OCI-LY7 (cell line): ENCODE measurements at regions not wholly inside any gene's neighbourhood (a gene's known extent, or its start where the extent isn't known, plus 50 kb on each side); places are given as distances from the start of the nearest gene placed in this dataset.

Experiments
- BruUV-seq: library from RNA; stranded (reverse); fragments of 400-500 nt; replicated peaks from 2 replicates; lab custom pipeline; 2021; lab: Mats Ljungman, UMichigan
- CTCF ChIA-PET: fragments of 300-600 bp; sonication (Branson Sonifier 250); formaldehyde crosslinking; loops from one replicate; lab custom pipeline; 2022; ENCODE audit warnings: antibody characterized with exemption; ENCODE audit not compliant: unreplicated experiment; lab: Charles Lee
- POLR2A ChIA-PET: fragments of 300-600 bp; sonication (Branson Sonifier 250); formaldehyde crosslinking; loops from one replicate; lab custom pipeline; 2022; ENCODE audit warnings: antibody characterized with exemption; lab: Charles Lee
- DNase-seq: peaks from one replicate; pipeline ENCODE4 v3.0.0-alpha.2; 2015; ENCODE audit warnings: low spot score
- H2AFZ ChIP-seq: fragments of 200-600 bp; sonication (generic), shearing (Covaris generic); 2 replicates; pipeline ENCODE4 v1.6.1; 2014; ENCODE audit warnings: mild to moderate bottlenecking, antibody characterized with exemption, low read length, moderate library complexity
- H3K27ac ChIP-seq: fragments of 200-600 bp; sonication (generic); 2 replicates; pipeline ENCODE4 v1.5.1; 2014; ENCODE audit warnings: mixed run types, low read depth, mild to moderate bottlenecking, moderate library complexity, low read length, inconsistent platforms; ENCODE audit not compliant: poor library complexity, severe bottlenecking
- H3K36me3 ChIP-seq: fragments of 200-600 bp; sonication (generic); 2 replicates; pipeline ENCODE4 v1.6.1; 2014; ENCODE audit warnings: mild to moderate bottlenecking, antibody characterized with exemption, low read length, moderate library complexity, mixed read lengths; ENCODE audit not compliant: insufficient read depth
- H3K4me1 ChIP-seq: fragments of 200-600 bp; sonication (generic); 2 replicates; pipeline ENCODE4 v1.5.1; 2014; ENCODE audit warnings: mild to moderate bottlenecking, low read length; ENCODE audit not compliant: insufficient read depth, poor library complexity, severe bottlenecking
- H3K4me2 ChIP-seq: fragments of 200-600 bp; sonication (generic); 2 replicates; pipeline ENCODE4 v1.6.1; 2014; ENCODE audit warnings: mild to moderate bottlenecking, low read length
- H3K4me3 ChIP-seq: fragments of 200-600 bp; sonication (generic); 2 replicates; pipeline ENCODE4 v1.5.1; 2014; ENCODE audit warnings: mild to moderate bottlenecking, low read depth, low read length; ENCODE audit not compliant: poor library complexity, severe bottlenecking
- H3K79me2 ChIP-seq: fragments of 200-600 bp; sonication (generic); 2 replicates; pipeline ENCODE4 v1.6.1; 2016; ENCODE audit warnings: low read depth, mild to moderate bottlenecking, low read length, moderate library complexity, mixed read lengths; ENCODE audit not compliant: insufficient read depth
- H3K9me2 ChIP-seq: fragments of 200-600 bp; sonication (generic); 2 replicates; pipeline ENCODE4 v1.6.1; 2016; ENCODE audit warnings: mild to moderate bottlenecking, low read length, mixed read lengths; ENCODE audit not compliant: insufficient read depth
- H3K9me3 ChIP-seq: fragments of 200-600 bp; sonication (generic); 2 replicates; pipeline ENCODE4 v1.6.1; 2014; ENCODE audit warnings: mild to moderate bottlenecking, mixed run types, low read length, mixed read lengths
- H4K20me1 ChIP-seq: fragments of 200-600 bp; sonication (generic); 2 replicates; pipeline ENCODE4 v1.6.1; 2014; ENCODE audit warnings: mild to moderate bottlenecking, antibody characterized with exemption, low read length, moderate library complexity, mixed read lengths; ENCODE audit not compliant: insufficient read depth
- EZH2phosphoT487 ChIP-seq: fragments of 200-600 bp; sonication (generic); IDR thresholded peaks from 2 replicates; pipeline ENCODE4 v1.6.1; 2018; ENCODE audit warnings: low read depth, borderline replicate concordance, mild to moderate bottlenecking, mixed run types, antibody characterized with exemption, low read length, moderate library complexity, mixed read lengths
- intact Hi-C: fragments of 100-400 bp; cut with micrococcal nuclease; formaldehyde crosslinking; loops from one replicate; pipeline ENCODE4 v1.10.0; 2022; ENCODE audit not compliant: unreplicated experiment
- TF ChIP-seq, protein P1 (sequence below): fragments of 200-600 bp; sonication (generic); conservative IDR thresholded peaks from 2 replicates; pipeline ENCODE4 v1.5.1; 2014; ENCODE audit warnings: mild to moderate bottlenecking, antibody characterized with exemption, low read length, moderate library complexity, mixed read lengths

DNA sequence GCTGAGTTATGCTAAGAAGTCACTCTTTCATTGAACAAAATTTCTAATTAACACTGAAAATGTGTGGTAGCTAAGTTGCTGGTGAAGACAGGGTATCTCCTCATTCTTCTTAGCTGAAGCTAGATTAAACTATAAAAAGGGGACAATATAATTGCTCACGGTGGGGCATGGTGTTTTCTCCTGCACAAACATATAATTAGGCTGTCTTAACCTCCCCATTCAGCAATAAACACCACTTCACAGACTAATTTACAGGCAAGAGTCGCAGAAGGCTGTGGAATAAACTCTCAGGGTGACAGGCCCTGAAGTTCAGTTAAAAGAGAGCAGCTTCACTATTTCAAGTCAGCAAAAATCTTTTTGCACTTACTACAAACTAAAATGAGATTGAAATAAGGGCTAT lies 338.9 kb upstream of the NT5E start:
- H3K79me2 ChIP-seq, result no peaks in the 10 kb centered on the region
- no peak overlapping the region for H2AFZ ChIP-seq
- no peaks in the 10 kb centered on the region for H3K4me1 ChIP-seq
- CTCF ChIA-PET, result no interaction called here
- TF ChIP-seq, protein P1, sequence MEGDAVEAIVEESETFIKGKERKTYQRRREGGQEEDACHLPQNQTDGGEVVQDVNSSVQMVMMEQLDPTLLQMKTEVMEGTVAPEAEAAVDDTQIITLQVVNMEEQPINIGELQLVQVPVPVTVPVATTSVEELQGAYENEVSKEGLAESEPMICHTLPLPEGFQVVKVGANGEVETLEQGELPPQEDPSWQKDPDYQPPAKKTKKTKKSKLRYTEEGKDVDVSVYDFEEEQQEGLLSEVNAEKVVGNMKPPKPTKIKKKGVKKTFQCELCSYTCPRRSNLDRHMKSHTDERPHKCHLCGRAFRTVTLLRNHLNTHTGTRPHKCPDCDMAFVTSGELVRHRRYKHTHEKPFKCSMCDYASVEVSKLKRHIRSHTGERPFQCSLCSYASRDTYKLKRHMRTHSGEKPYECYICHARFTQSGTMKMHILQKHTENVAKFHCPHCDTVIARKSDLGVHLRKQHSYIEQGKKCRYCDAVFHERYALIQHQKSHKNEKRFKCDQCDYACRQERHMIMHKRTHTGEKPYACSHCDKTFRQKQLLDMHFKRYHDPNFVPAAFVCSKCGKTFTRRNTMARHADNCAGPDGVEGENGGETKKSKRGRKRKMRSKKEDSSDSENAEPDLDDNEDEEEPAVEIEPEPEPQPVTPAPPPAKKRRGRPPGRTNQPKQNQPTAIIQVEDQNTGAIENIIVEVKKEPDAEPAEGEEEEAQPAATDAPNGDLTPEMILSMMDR, result no peak
- no peak overlapping the region for H3K27ac ChIP-seq
- POLR2A ChIA-PET, result no interaction called here
- no peak for DNase-seq
- intact Hi-C loops, result no loop called here
- no peaks in the 10 kb centered on the region for H3K9me2 ChIP-seq
- no peak overlapping the region for H3K4me3 ChIP-seq
- no peaks in the 10 kb centered on the region for H3K36me3 ChIP-seq
- no TSS peak for BruUV-seq
- H4K20me1 ChIP-seq, result no peaks in the 10 kb centered on the region
- H3K9me3 ChIP-seq, result no peaks in the 10 kb centered on the region
- H3K4me2 ChIP-seq, result no peak overlapping the region

DNA sequence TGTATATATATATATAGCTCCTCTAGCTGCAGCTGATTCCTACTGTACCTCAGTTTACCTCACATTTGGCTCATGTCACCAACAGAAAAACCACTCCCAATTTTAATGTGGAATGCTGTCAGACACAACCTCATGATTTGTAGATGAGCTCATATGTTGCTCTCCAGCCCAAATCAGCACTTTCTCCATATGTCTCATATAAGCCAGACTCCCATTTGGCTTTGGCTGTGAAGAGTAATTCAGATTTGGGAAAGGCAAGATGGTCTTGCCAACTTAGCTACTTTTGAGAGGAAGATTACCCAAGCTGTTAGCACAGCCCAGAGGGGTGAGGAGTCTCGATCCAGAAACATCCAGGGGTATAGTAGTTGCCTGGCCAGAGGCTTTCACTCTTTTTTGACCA lies 342.2 kb upstream of the NT5E start:
- Histone ChIP-seq H2AFZ (no peak overlapping the region), H3K4me3 (no peak overlapping the region), H3K79me2 (no peaks in the 10 kb centered on the region), H3K4me1 (no peaks in the 10 kb centered on the region), H3K4me2 (no peak overlapping the region), H4K20me1 (no peaks in the 10 kb centered on the region), H3K9me3 (no peaks in the 10 kb centered on the region), H3K36me3 (no peaks in the 10 kb centered on the region), H3K9me2 (no peaks in the 10 kb centered on the region), H3K27ac (no peak overlapping the region)
- ChIA-PET CTCF (no interaction called here), POLR2A (no interaction called here)
- no peak for DNase-seq
- TF ChIP-seq EZH2phosphoT487, result no peak
- TF ChIP-seq, protein P1, result no peak
- no TSS peak for BruUV-seq
- intact Hi-C loops, result no loop called here

DNA sequence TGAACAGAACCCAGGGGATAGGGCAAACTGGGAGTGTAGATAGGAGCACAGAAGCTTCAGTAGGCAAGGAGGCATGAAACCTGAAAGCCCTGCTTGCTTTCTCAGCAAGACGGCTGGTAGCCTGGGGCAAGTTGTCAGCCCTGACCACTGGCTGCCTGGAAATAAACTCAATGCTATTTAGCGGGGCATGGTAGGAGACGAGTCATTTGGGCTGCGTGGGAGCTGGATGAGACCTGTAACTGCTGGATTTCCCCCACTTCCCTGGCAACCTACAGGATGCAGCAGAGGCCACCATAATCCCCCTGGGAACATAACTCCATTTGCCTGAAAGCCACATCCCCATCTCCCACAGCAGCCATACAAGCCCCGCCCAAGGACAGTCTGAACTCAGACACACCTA lies 332.6 kb upstream of the TBX18 start:
- Histone ChIP-seq H3K4me3 (no peak overlapping the region), H3K36me3 (no peaks in the 10 kb centered on the region), H4K20me1 (no peaks in the 10 kb centered on the region), H3K27ac (no peak overlapping the region), H3K4me2 (no peak overlapping the region), H3K79me2 (no peaks in the 10 kb centered on the region), H3K9me2 (no peaks in the 10 kb centered on the region), H2AFZ (no peak overlapping the region), H3K9me3 (no peaks in the 10 kb centered on the region), H3K4me1 (no peaks in the 10 kb centered on the region)
- ChIA-PET POLR2A (interaction anchor here (1.1 kb wide), 1 partner anchor 17 kb away, joined by 3 read pairs; no protein-coding TSS in a partner anchor), CTCF (no interaction called here)
- DNase-seq, result no peak
- intact Hi-C loops, result no loop called here
- TF ChIP-seq EZH2phosphoT487, result no peak
- TF ChIP-seq, protein P1, result no peak
- BruUV-seq, result no TSS peak
